ENCODE measurements at regions not wholly inside any gene's neighbourhood (a gene's known extent, or its start where the extent isn't known, plus 50 kb on each side); places are given as distances from the start of the nearest gene placed in this dataset.

DNA sequence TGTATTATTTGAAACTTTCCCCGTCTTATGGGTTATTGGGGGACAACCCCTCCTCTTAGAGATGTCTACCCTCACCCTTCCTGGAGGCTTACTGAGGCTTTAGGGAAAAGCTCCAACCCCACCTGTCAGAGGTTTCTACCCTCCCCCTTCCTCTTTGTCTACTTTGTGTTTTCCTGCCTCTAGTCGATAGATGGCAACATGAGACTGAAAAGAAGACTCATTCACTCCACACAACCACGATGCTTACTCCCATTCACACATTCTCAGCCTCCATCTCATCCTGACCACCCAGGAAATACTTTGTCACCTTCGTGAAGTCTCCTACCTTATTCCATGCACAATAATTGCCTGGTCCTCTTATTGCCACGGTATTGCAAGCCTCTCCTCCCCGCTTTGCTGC lies 72.4 kb upstream of the KDM5D start:
- Histone ChIP-seq H3K27ac (ENCODE audit: poor library complexity, severe bottlenecking) (no peak overlapping the region), H3K9me3 (ENCODE audit: severe bottlenecking) (no peaks in the 10 kb centered on the region), H3K27me3 (ENCODE audit: insufficient read depth, poor library complexity, severe bottlenecking) (no peaks in the 10 kb centered on the region), H3K4me1 (ENCODE audit: insufficient read depth, poor library complexity, severe bottlenecking) (no peaks in the 10 kb centered on the region), H3K36me3 (ENCODE audit: low read depth) (no peaks in the 10 kb centered on the region), H3K4me3 (ENCODE audit: severe bottlenecking) (no peak overlapping the region)
- no peak for ATAC-seq (ENCODE audit: low read depth)
- TF ChIP-seq, protein P1, sequence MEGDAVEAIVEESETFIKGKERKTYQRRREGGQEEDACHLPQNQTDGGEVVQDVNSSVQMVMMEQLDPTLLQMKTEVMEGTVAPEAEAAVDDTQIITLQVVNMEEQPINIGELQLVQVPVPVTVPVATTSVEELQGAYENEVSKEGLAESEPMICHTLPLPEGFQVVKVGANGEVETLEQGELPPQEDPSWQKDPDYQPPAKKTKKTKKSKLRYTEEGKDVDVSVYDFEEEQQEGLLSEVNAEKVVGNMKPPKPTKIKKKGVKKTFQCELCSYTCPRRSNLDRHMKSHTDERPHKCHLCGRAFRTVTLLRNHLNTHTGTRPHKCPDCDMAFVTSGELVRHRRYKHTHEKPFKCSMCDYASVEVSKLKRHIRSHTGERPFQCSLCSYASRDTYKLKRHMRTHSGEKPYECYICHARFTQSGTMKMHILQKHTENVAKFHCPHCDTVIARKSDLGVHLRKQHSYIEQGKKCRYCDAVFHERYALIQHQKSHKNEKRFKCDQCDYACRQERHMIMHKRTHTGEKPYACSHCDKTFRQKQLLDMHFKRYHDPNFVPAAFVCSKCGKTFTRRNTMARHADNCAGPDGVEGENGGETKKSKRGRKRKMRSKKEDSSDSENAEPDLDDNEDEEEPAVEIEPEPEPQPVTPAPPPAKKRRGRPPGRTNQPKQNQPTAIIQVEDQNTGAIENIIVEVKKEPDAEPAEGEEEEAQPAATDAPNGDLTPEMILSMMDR (IDR thresholded peaks at IDR 0.05; ENCODE audit: poor library complexity, severe bottlenecking) = no peak
- no peak for DNase-seq (ENCODE audit: low spot score)

DNA sequence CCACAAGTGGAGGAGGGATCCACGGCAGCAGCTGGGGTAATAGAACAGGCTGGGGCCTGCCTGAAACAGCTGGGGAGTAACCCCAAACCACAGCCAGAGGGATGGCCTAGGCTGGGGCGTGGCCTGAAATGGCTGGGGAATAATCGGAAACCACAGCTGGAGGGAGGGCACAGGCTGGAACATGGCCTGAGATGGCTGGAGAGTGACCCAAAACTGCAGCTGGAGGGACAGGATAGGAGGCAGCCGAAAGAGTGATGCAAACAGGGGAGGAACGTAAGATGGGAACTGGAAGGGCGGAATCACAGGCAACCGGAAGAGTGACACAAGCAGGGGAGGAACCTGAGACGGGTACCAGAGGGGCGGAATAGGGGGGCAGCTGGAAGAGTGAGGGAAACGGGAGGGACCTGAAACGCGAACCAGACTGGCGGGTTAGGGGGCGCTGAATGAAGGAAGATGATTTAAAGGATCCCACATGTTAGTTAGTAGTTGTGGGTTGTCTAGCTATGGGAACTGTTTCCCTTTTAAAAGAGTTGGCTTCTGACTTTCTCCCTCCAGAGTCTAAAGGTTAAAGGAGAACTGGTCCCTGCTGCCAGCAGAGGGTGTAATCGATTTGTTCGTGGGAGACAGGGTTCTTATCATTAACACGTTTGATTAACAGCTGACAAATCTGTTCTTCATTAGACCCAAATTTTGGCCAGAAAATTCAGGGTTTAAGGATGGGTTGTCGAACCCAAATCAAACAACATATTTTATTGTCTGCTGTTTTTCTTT lies 71.7 kb upstream of the KDM5D start:
- H3K4me3 ChIP-seq (ENCODE audit: severe bottlenecking) = no peak overlapping the region
- no peaks in the 10 kb centered on the region for H3K4me1 ChIP-seq (ENCODE audit: insufficient read depth, poor library complexity, severe bottlenecking)
- TF ChIP-seq, protein P1 (IDR thresholded peaks at IDR 0.05; ENCODE audit: poor library complexity, severe bottlenecking) = no peak
- no peak overlapping the region for H3K27ac ChIP-seq (ENCODE audit: poor library complexity, severe bottlenecking)
- no peaks in the 10 kb centered on the region for H3K9me3 ChIP-seq (ENCODE audit: severe bottlenecking)
- H3K36me3 ChIP-seq (ENCODE audit: low read depth) = no peaks in the 10 kb centered on the region
- DNase-seq (ENCODE audit: low spot score) = no peak
- peak; percentile 46 for ATAC-seq (ENCODE audit: low read depth)
- H3K27me3 ChIP-seq (ENCODE audit: insufficient read depth, poor library complexity, severe bottlenecking) = no peaks in the 10 kb centered on the region
